ENCODE measurements at regions not wholly inside any gene's neighbourhood (a gene's known extent, or its start where the extent isn't known, plus 50 kb on each side); places are given as distances from the start of the nearest gene placed in this dataset.
"Not testable (repeated sequence)": the region's sequence is repeated elsewhere in the genome, so short reads cannot be mapped to it uniquely, and the experiment has no call there.

- H2AFZ ChIP-seq (ENCODE audit: low read depth, low read length); H3K9me3 ChIP-seq (ENCODE audit: low read length); H3K79me2 ChIP-seq (replicated peaks; ENCODE audit: insufficient read depth, low read length); H3K9ac ChIP-seq (ENCODE audit: low read length); H3K9me2 ChIP-seq (ENCODE audit: insufficient read depth, low read length); H3K4me3 ChIP-seq (ENCODE audit: low read length); H3K4me2 ChIP-seq (ENCODE audit: low read length); H4K20me1 ChIP-seq (ENCODE audit: insufficient read depth); H3F3A ChIP-seq (ENCODE audit: insufficient read depth, low read length, poor library complexity, severe bottlenecking); H3K27me3 ChIP-seq (ENCODE audit: insufficient read depth, low read depth, low read length); H3K36me3 ChIP-seq (ENCODE audit: insufficient read depth, low read length); H3K27ac ChIP-seq (ENCODE audit: low read length): not testable (repeated sequence)
Measured at GRCh38 chr17:22044706-22045246, 352.5 kb downstream of the KCNJ18 start.

GRCh38 chr17:22047521-22047920, 355.2 kb downstream of the KCNJ18 start:
- H2AFZ ChIP-seq (ENCODE audit: low read depth, low read length); H3F3A ChIP-seq (ENCODE audit: insufficient read depth, low read length, poor library complexity, severe bottlenecking); H3K4me3 ChIP-seq (ENCODE audit: low read length); H3K9me3 ChIP-seq (ENCODE audit: low read length); H3K27me3 ChIP-seq (ENCODE audit: insufficient read depth, low read depth, low read length); H3K36me3 ChIP-seq (ENCODE audit: insufficient read depth, low read length); H3K4me2 ChIP-seq (ENCODE audit: low read length); H3K27ac ChIP-seq (ENCODE audit: low read length); H4K20me1 ChIP-seq (ENCODE audit: insufficient read depth); H3K79me2 ChIP-seq (replicated peaks; ENCODE audit: insufficient read depth, low read length); H3K9me2 ChIP-seq (ENCODE audit: insufficient read depth, low read length); H3K9ac ChIP-seq (ENCODE audit: low read length): not testable (repeated sequence)

GRCh38 chr17:22048226-22048625, 355.9 kb downstream of the KCNJ18 start:
- H4K20me1 ChIP-seq (ENCODE audit: insufficient read depth); H3K9me3 ChIP-seq (ENCODE audit: low read length); H3F3A ChIP-seq (ENCODE audit: insufficient read depth, low read length, poor library complexity, severe bottlenecking): not testable (repeated sequence)

GRCh38 chr17:22050766-22051165, 358.4 kb downstream of the KCNJ18 start:
- H2AFZ ChIP-seq (ENCODE audit: low read depth, low read length); H3F3A ChIP-seq (ENCODE audit: insufficient read depth, low read length, poor library complexity, severe bottlenecking); H4K20me1 ChIP-seq (ENCODE audit: insufficient read depth); H3K4me3 ChIP-seq (ENCODE audit: low read length); H3K27ac ChIP-seq (ENCODE audit: low read length); H3K79me2 ChIP-seq (replicated peaks; ENCODE audit: insufficient read depth, low read length); H3K9me2 ChIP-seq (ENCODE audit: insufficient read depth, low read length); H3K36me3 ChIP-seq (ENCODE audit: insufficient read depth, low read length); H3K27me3 ChIP-seq (ENCODE audit: insufficient read depth, low read depth, low read length); H3K9me3 ChIP-seq (ENCODE audit: low read length); H3K4me2 ChIP-seq (ENCODE audit: low read length); H3K9ac ChIP-seq (ENCODE audit: low read length): not testable (repeated sequence)

More at GRCh38 chr17:22048226-22048625, 355.9 kb downstream of the KCNJ18 start:
- H3K4me3 ChIP-seq (ENCODE audit: low read length); H3K4me2 ChIP-seq (ENCODE audit: low read length); H3K36me3 ChIP-seq (ENCODE audit: insufficient read depth, low read length); H3K27me3 ChIP-seq (ENCODE audit: insufficient read depth, low read depth, low read length); H2AFZ ChIP-seq (ENCODE audit: low read depth, low read length); H3K9ac ChIP-seq (ENCODE audit: low read length); H3K27ac ChIP-seq (ENCODE audit: low read length); H3K9me2 ChIP-seq (ENCODE audit: insufficient read depth, low read length); H3K79me2 ChIP-seq (replicated peaks; ENCODE audit: insufficient read depth, low read length): not testable (repeated sequence)

DNA sequence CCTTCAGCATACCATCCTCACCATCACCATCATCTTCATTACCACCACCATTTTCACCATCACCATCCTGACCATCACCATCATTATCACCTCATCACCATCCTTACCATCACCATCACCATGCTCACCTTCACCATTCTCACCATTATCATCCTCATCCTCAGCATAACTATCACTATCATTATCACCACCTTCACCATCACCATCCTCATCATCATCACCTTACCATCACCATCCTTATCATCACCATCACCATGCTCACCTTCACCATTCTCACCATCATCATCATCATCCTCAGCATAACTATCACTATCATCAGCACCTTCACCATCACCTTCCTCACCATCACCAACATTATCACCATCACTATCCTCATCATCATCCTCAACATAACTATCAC, 360.4 kb downstream of the KCNJ18 start:
- H3K27ac ChIP-seq (ENCODE audit: low read length); H2AFZ ChIP-seq (ENCODE audit: low read depth, low read length); H3K9ac ChIP-seq (ENCODE audit: low read length); H3K36me3 ChIP-seq (ENCODE audit: insufficient read depth, low read length); H3K4me2 ChIP-seq (ENCODE audit: low read length); H4K20me1 ChIP-seq (ENCODE audit: insufficient read depth); H3K4me3 ChIP-seq (ENCODE audit: low read length); H3K9me2 ChIP-seq (ENCODE audit: insufficient read depth, low read length); H3K27me3 ChIP-seq (ENCODE audit: insufficient read depth, low read depth, low read length); H3K79me2 ChIP-seq (replicated peaks; ENCODE audit: insufficient read depth, low read length); H3K9me3 ChIP-seq (ENCODE audit: low read length); H3F3A ChIP-seq (ENCODE audit: insufficient read depth, low read length, poor library complexity, severe bottlenecking): not testable (repeated sequence)

DNA sequence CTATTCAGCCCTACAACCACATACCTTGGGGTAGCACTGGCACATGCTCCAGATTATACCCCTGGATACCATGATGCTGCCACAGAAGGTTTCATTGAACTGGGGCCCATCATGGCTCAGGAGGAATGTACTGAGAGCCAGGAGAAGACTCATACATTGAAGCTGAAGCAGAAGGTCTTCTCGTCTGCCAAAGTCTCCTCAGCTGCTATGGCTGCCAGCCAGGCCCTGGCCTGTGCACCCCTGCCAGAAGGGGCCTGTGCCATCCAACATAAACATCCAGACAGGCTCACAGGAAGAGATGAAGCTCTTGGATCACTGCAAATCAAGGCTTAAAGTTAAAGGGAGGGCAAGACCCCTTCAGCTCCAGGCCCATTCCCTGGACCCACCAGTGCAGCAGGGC, 364.2 kb downstream of the KCNJ18 start:
- H3K27ac ChIP-seq (ENCODE audit: low read length); H3K4me2 ChIP-seq (ENCODE audit: low read length); H3K9ac ChIP-seq (ENCODE audit: low read length); H3K79me2 ChIP-seq (replicated peaks; ENCODE audit: insufficient read depth, low read length); H3K27me3 ChIP-seq (ENCODE audit: insufficient read depth, low read depth, low read length); H3K36me3 ChIP-seq (ENCODE audit: insufficient read depth, low read length); H3K4me3 ChIP-seq (ENCODE audit: low read length); H3K9me2 ChIP-seq (ENCODE audit: insufficient read depth, low read length); H4K20me1 ChIP-seq (ENCODE audit: insufficient read depth); H3K9me3 ChIP-seq (ENCODE audit: low read length); H2AFZ ChIP-seq (ENCODE audit: low read depth, low read length); H3F3A ChIP-seq (ENCODE audit: insufficient read depth, low read length, poor library complexity, severe bottlenecking): not testable (repeated sequence)

GRCh38 chr17:22075918-22076317, 383.6 kb downstream of the KCNJ18 start:
- H3K27ac ChIP-seq (ENCODE audit: low read length); H3F3A ChIP-seq (ENCODE audit: insufficient read depth, low read length, poor library complexity, severe bottlenecking); H3K36me3 ChIP-seq (ENCODE audit: insufficient read depth, low read length); H3K4me3 ChIP-seq (ENCODE audit: low read length); H3K27me3 ChIP-seq (ENCODE audit: insufficient read depth, low read depth, low read length); H3K9me2 ChIP-seq (ENCODE audit: insufficient read depth, low read length); H3K9me3 ChIP-seq (ENCODE audit: low read length); H3K4me2 ChIP-seq (ENCODE audit: low read length); H3K9ac ChIP-seq (ENCODE audit: low read length); H3K79me2 ChIP-seq (replicated peaks; ENCODE audit: insufficient read depth, low read length); H2AFZ ChIP-seq (ENCODE audit: low read depth, low read length); H4K20me1 ChIP-seq (ENCODE audit: insufficient read depth): not testable (repeated sequence)

- not testable (repeated sequence) for H3K27ac ChIP-seq (ENCODE audit: low read length); H2AFZ ChIP-seq (ENCODE audit: low read depth, low read length); H3K9me2 ChIP-seq (ENCODE audit: insufficient read depth, low read length); H3K9ac ChIP-seq (ENCODE audit: low read length); H3K4me2 ChIP-seq (ENCODE audit: low read length); H3K36me3 ChIP-seq (ENCODE audit: insufficient read depth, low read length); H3K79me2 ChIP-seq (replicated peaks; ENCODE audit: insufficient read depth, low read length); H3F3A ChIP-seq (ENCODE audit: insufficient read depth, low read length, poor library complexity, severe bottlenecking); H3K9me3 ChIP-seq (ENCODE audit: low read length); H3K4me3 ChIP-seq (ENCODE audit: low read length); H3K27me3 ChIP-seq (ENCODE audit: insufficient read depth, low read depth, low read length); H4K20me1 ChIP-seq (ENCODE audit: insufficient read depth)
Measured at GRCh38 chr17:22088589-22088988, 396.3 kb downstream of the KCNJ18 start.
